Liver (tissue), 7 donors: ENCODE measurements at regions not wholly inside any gene's neighbourhood (a gene's known extent, or its start where the extent isn't known, plus 50 kb on each side); places are given as distances from the start of the nearest gene placed in this dataset.

ENCODE experiments used
- DNase-seq: peaks from one replicate; pipeline ENCODE4 v3.0.0-alpha.2; 2017; ENCODE audit warnings: low spot score
- H3K27ac ChIP-seq, 2 donors: one replicate each; pipeline ENCODE4 v1.7.0; 2013; ENCODE audit warnings: inconsistent platforms in 2 of 2, low read length in 2 of 2, control low read depth in 1 of 2, low read depth in 1 of 2, mild to moderate bottlenecking in 1 of 2
- H3K27me3 ChIP-seq, 4 donors: one replicate each; pipeline versions ENCODE4 v1.6.1 to v1.7.0; 2013; ENCODE audit warnings: low read length in 3 of 4, inconsistent platforms in 1 of 4, mild to moderate bottlenecking in 1 of 4, moderate library complexity in 1 of 4; ENCODE audit not compliant: control insufficient read depth in 4 of 4, insufficient read depth in 4 of 4
- H3K36me3 ChIP-seq, 4 donors: one replicate each; pipeline versions ENCODE4 v1.6.1 to v1.7.0; 2013; ENCODE audit warnings: low read length in 3 of 4, mild to moderate bottlenecking in 3 of 4, low read depth in 1 of 4, moderate library complexity in 1 of 4; ENCODE audit not compliant: control insufficient read depth in 4 of 4, insufficient read depth in 3 of 4
- H3K4me1 ChIP-seq, 4 donors: one replicate each; pipeline versions ENCODE4 v1.6.1 to v1.7.0; 2013; ENCODE audit warnings: low read length in 3 of 4, mild to moderate bottlenecking in 3 of 4, moderate library complexity in 1 of 4; ENCODE audit not compliant: control insufficient read depth in 4 of 4, insufficient read depth in 4 of 4
- H3K4me3 ChIP-seq, 3 donors: one replicate each; pipeline versions ENCODE4 v1.6.1 to v1.7.0; 2013; ENCODE audit warnings: low read length in 3 of 3, control low read depth in 1 of 3, low read depth in 1 of 3, mild to moderate bottlenecking in 1 of 3
- H3K9ac ChIP-seq, 2 donors: one replicate each; pipeline ENCODE4 v1.7.0; 2013; ENCODE audit warnings: low read length in 2 of 2, mild to moderate bottlenecking in 2 of 2, moderate library complexity in 2 of 2, control low read depth in 1 of 2, low read depth in 1 of 2
- H3K9me3 ChIP-seq, 4 donors: one replicate each; pipeline versions ENCODE4 v1.6.1 to v1.7.0; 2013; ENCODE audit warnings: low read length in 3 of 4; ENCODE audit not compliant: control insufficient read depth in 4 of 4
- EGR1 ChIP-seq, 2 donors: IDR thresholded peaks; 2 replicates each; pipeline ENCODE4 v1.6.1; 2016 to 2018; ENCODE audit warnings: antibody characterized with exemption in 2 of 2, low read depth in 2 of 2
- FOXA2 ChIP-seq: IDR thresholded peaks from 2 replicates; pipeline ENCODE4 v1.6.1; 2016; ENCODE audit warnings: antibody characterized with exemption
- GABPA ChIP-seq, 2 donors: IDR thresholded peaks in 1 of 2; conservative IDR thresholded peaks in 1 of 2; 2 replicates each; pipeline ENCODE4 v1.6.1; 2016; ENCODE audit warnings: antibody characterized with exemption in 2 of 2, mild to moderate bottlenecking in 1 of 2, moderate library complexity in 1 of 2
- HNF4A ChIP-seq, 2 donors: conservative IDR thresholded peaks; 2 replicates each; pipeline ENCODE4 v1.6.1; 2016; ENCODE audit warnings: antibody characterized with exemption in 2 of 2, mild to moderate bottlenecking in 2 of 2
- RAD21 ChIP-seq, 2 donors: IDR thresholded peaks; 2 replicates each; pipeline ENCODE4 v1.6.1; 2016; ENCODE audit warnings: antibody characterized with exemption in 2 of 2, mild to moderate bottlenecking in 2 of 2
- RXRA ChIP-seq, 2 donors: IDR thresholded peaks; 2 replicates each; pipeline ENCODE4 v1.6.1; 2017 to 2018; ENCODE audit warnings: antibody characterized with exemption in 2 of 2, mild to moderate bottlenecking in 1 of 2
- YY1 ChIP-seq: IDR thresholded peaks from 2 replicates; pipeline ENCODE4 v1.6.1; 2016; ENCODE audit warnings: antibody characterized with exemption, mild to moderate bottlenecking
- WGBS: extraction: QIAGEN DNeasy Blood & Tissue Kit; methylation state at CpG from one replicate; pipeline ENCODE4 v1.1.7; 2013; 5-methylcytosine and 5-hydroxymethylcytosine counted together
- TF ChIP-seq, protein P1 (sequence below): IDR thresholded peaks from 2 replicates; pipeline ENCODE4 v1.6.1; 2016; ENCODE audit warnings: antibody characterized with exemption
- TF ChIP-seq, protein P2 (sequence below): IDR thresholded peaks from 2 replicates; pipeline ENCODE4 v1.6.1; 2016; ENCODE audit warnings: antibody characterized with exemption
- TF ChIP-seq, protein P3 (sequence below): IDR thresholded peaks from 2 replicates; pipeline ENCODE4 v1.6.1; 2016; ENCODE audit warnings: antibody characterized with exemption, mild to moderate bottlenecking
- TF ChIP-seq, protein P4 (sequence below): IDR thresholded peaks from 2 replicates; pipeline ENCODE4 v1.6.1; 2016; ENCODE audit warnings: antibody characterized with exemption
- donor health status: healthy.
- donor health status: healthy.
- donor health status: healthy.
- donor health status: healthy.

DNA sequence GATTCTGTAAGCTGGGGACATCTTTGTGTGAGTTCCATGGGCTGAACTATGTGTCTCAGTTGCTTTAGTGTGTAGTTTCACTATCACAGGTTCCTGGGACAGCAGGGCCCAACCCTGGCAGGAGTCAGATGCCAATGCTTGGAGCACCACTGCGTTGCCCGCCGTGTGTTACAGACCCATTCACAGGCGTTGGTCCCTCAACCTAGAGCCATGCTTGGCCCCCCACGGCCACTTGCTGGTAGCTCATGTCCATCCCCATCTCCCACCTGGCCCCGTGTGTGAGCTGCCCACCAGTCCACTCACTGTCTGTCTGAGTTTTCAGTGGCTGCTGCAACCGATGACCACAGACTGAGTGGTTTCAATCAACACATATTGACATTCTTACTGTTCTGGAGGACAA is 546.9 kb downstream of the TCERG1L start:
- DNase-seq = no peak
- Histone ChIP-seq H3K27me3 (peaks cover 0 to 2% (median 0%) of the 10 kb centered on the region in 4 donors), H3K27ac (no peak overlapping the region), H3K9ac (no peak overlapping the region), H3K36me3 (no peaks in the 10 kb centered on the region), H3K4me3 (no peak overlapping the region), H3K9me3 (peaks cover 2 to 11% (median 6%) of the 10 kb centered on the region in 4 donors), H3K4me1 (no peaks in the 10 kb centered on the region)
- TF ChIP-seq, protein P1, sequence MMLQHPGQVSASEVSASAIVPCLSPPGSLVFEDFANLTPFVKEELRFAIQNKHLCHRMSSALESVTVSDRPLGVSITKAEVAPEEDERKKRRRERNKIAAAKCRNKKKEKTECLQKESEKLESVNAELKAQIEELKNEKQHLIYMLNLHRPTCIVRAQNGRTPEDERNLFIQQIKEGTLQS = no peak
- TF ChIP-seq, protein P2, sequence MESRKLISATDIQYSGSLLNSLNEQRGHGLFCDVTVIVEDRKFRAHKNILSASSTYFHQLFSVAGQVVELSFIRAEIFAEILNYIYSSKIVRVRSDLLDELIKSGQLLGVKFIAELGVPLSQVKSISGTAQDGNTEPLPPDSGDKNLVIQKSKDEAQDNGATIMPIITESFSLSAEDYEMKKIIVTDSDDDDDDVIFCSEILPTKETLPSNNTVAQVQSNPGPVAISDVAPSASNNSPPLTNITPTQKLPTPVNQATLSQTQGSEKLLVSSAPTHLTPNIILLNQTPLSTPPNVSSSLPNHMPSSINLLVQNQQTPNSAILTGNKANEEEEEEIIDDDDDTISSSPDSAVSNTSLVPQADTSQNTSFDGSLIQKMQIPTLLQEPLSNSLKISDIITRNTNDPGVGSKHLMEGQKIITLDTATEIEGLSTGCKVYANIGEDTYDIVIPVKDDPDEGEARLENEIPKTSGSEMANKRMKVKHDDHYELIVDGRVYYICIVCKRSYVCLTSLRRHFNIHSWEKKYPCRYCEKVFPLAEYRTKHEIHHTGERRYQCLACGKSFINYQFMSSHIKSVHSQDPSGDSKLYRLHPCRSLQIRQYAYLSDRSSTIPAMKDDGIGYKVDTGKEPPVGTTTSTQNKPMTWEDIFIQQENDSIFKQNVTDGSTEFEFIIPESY = no peak
- TF ChIP-seq, protein P3, sequence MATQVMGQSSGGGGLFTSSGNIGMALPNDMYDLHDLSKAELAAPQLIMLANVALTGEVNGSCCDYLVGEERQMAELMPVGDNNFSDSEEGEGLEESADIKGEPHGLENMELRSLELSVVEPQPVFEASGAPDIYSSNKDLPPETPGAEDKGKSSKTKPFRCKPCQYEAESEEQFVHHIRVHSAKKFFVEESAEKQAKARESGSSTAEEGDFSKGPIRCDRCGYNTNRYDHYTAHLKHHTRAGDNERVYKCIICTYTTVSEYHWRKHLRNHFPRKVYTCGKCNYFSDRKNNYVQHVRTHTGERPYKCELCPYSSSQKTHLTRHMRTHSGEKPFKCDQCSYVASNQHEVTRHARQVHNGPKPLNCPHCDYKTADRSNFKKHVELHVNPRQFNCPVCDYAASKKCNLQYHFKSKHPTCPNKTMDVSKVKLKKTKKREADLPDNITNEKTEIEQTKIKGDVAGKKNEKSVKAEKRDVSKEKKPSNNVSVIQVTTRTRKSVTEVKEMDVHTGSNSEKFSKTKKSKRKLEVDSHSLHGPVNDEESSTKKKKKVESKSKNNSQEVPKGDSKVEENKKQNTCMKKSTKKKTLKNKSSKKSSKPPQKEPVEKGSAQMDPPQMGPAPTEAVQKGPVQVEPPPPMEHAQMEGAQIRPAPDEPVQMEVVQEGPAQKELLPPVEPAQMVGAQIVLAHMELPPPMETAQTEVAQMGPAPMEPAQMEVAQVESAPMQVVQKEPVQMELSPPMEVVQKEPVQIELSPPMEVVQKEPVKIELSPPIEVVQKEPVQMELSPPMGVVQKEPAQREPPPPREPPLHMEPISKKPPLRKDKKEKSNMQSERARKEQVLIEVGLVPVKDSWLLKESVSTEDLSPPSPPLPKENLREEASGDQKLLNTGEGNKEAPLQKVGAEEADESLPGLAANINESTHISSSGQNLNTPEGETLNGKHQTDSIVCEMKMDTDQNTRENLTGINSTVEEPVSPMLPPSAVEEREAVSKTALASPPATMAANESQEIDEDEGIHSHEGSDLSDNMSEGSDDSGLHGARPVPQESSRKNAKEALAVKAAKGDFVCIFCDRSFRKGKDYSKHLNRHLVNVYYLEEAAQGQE = no peak
- no peak for TF ChIP-seq RAD21 (IDR thresholded peaks at IDR 0.05)
- no peak for TF ChIP-seq RXRA (IDR thresholded peaks at IDR 0.05)
- TF ChIP-seq FOXA2 = no peak
- no peak for TF ChIP-seq YY1
- 78% methylated on average over 7 of the region's 7 CpGs for WGBS

DNA sequence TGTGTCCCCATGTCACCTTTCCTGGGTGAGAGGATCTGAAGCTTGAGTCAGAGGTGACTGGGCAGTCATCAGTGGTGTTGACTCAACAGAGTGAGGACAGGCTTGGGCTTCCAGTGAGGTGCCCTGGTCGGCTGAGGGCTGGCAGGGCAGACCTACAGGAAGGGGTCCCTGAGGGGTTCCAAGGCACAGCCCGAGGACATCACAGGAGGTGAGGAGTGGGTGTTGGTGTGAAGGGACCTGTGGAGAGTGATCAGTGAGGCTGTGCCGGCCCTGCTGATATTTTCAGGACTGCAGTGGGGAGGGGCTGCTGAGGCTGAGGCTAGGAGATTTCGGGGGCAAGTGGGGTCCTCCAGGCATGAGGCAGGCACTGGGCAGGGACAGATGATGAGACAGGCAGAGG is 545.5 kb downstream of the TCERG1L start:
- Histone ChIP-seq H3K27ac (no peak overlapping the region), H3K4me3 (no peak overlapping the region), H3K9me3 (peaks cover 2 to 11% (median 6%) of the 10 kb centered on the region in 4 donors), H3K4me1 (no peaks in the 10 kb centered on the region), H3K27me3 (peaks cover 0 to 4% (median 1%) of the 10 kb centered on the region in 4 donors), H3K36me3 (no peaks in the 10 kb centered on the region), H3K9ac (no peak overlapping the region)
- no peak for TF ChIP-seq HNF4A (conservative IDR thresholded peaks at IDR 0.05)
- TF ChIP-seq, protein P1 = no peak
- TF ChIP-seq EGR1 (IDR thresholded peaks at IDR 0.05; ENCODE audit: low read depth in 2 of 2) = no peak
- TF ChIP-seq, protein P4, sequence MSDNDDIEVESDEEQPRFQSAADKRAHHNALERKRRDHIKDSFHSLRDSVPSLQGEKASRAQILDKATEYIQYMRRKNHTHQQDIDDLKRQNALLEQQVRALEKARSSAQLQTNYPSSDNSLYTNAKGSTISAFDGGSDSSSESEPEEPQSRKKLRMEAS = no peak
- TF ChIP-seq GABPA (IDR thresholded peaks at IDR 0.05 in 1 of 2, conservative IDR thresholded peaks at IDR 0.05 in 1 of 2) = no peak
- TF ChIP-seq RAD21 (IDR thresholded peaks at IDR 0.05) = no peak
- DNase-seq = no peak
- WGBS = 60% methylated on average over 4 of the region's 4 CpGs
